Lower lobe of right lung (tissue), 2 donors: ENCODE measurements at regions not wholly inside any gene's neighbourhood (a gene's known extent, or its start where the extent isn't known, plus 50 kb on each side); places are given as distances from the start of the nearest gene placed in this dataset.

ENCODE experiments used
- ATAC-seq, 2 donors: fragments of 200-7000 bp; cut with Tn5 transposase; one replicate each; pipeline ENCODE4 v1.9.1; 2020 to 2022; ENCODE audit warnings: mild to moderate bottlenecking in 2 of 2, moderate library complexity in 2 of 2
- DNase-seq: peaks from one replicate; pipeline ENCODE4 v3.0.0-alpha.2; 2020
- H3K27ac ChIP-seq: fragments of 200-600 bp; one replicate; pipeline ENCODE4 v1.8.0; 2022
- H3K27me3 ChIP-seq: fragments of 200-600 bp; one replicate; pipeline ENCODE4 v1.8.0; 2022; ENCODE audit warnings: low read depth
- H3K36me3 ChIP-seq: fragments of 200-600 bp; one replicate; pipeline ENCODE4 v1.8.0; 2022; ENCODE audit warnings: mild to moderate bottlenecking
- H3K4me1 ChIP-seq: fragments of 200-600 bp; one replicate; pipeline ENCODE4 v1.8.0; 2022
- H3K4me3 ChIP-seq: fragments of 200-600 bp; one replicate; pipeline ENCODE4 v1.8.0; 2022; ENCODE audit warnings: mild to moderate bottlenecking
- H3K9me3 ChIP-seq: fragments of 200-600 bp; one replicate; pipeline ENCODE4 v1.8.0; 2022
- CTCF ChIP-seq: fragments of 200-600 bp; IDR thresholded peaks from one replicate; pipeline ENCODE4 v1.8.0; 2022; ENCODE audit warnings: antibody characterized with exemption, mild to moderate bottlenecking
- intact Hi-C: fragments of 100-400 bp; cut with DNase I; formaldehyde crosslinking; loops from one replicate; pipeline ENCODE4 v1.11.0; 2022
- donor health status: DM: no; HTN: yes; CAD: no; lungs with severe emphysema.

- Histone ChIP-seq H3K4me1 (no peaks in the 10 kb centered on the region), H3K36me3 (no peaks in the 10 kb centered on the region), H3K27me3 (no peaks in the 10 kb centered on the region), H3K4me3 (no peak overlapping the region), H3K27ac (no peak overlapping the region), H3K9me3 (no peaks in the 10 kb centered on the region)
- ATAC-seq (no peak), DNase-seq (no peak)
- TF ChIP-seq CTCF: no peak
- intact Hi-C loops: no loop called here
Observed at GRCh38 chr2:215651412-215651811, 215.5 kb upstream of the FN1 start.

- Histone ChIP-seq H3K4me3 (no peak overlapping the region), H3K27ac (no peak overlapping the region), H3K4me1 (no peaks in the 10 kb centered on the region), H3K9me3 (no peaks in the 10 kb centered on the region), H3K36me3 (no peaks in the 10 kb centered on the region), H3K27me3 (no peaks in the 10 kb centered on the region)
- no peak for TF ChIP-seq CTCF
- intact Hi-C loops: no loop called here
- ATAC-seq (no peak), DNase-seq (no peak)
Observed at GRCh38 chr2:215644233-215644897, 208.5 kb upstream of the FN1 start.

GRCh38 chr2:215638687-215639086 lies 202.8 kb upstream of the FN1 start:
- no peak for ATAC-seq
- intact Hi-C loops: no loop called here
- no peaks in the 10 kb centered on the region for H3K27me3 ChIP-seq
- no peak overlapping the region for H3K27ac ChIP-seq
- no peak overlapping the region for H3K4me3 ChIP-seq
- H3K9me3 ChIP-seq: no peaks in the 10 kb centered on the region
- H3K36me3 ChIP-seq: no peaks in the 10 kb centered on the region
- DNase-seq: no peak
- H3K4me1 ChIP-seq: no peaks in the 10 kb centered on the region
- TF ChIP-seq CTCF: no peak

- Histone ChIP-seq H3K4me1 (no peaks in the 10 kb centered on the region), H3K36me3 (no peaks in the 10 kb centered on the region), H3K4me3 (no peak overlapping the region), H3K27me3 (no peaks in the 10 kb centered on the region), H3K27ac (no peak overlapping the region), H3K9me3 (no peaks in the 10 kb centered on the region)
- ATAC-seq (no peak), DNase-seq (no peak)
- intact Hi-C loops: no loop called here
- no peak for TF ChIP-seq CTCF
Observed at GRCh38 chr2:215637651-215638050, 201.8 kb upstream of the FN1 start.

- Histone ChIP-seq H3K9me3 (no peaks in the 10 kb centered on the region), H3K27ac (no peak overlapping the region), H3K36me3 (no peaks in the 10 kb centered on the region), H3K4me3 (no peak overlapping the region), H3K27me3 (no peaks in the 10 kb centered on the region), H3K4me1 (no peaks in the 10 kb centered on the region)
- intact Hi-C loops: no loop called here
- no peak for TF ChIP-seq CTCF
- DNase-seq: no peak
- ATAC-seq: no peak
Observed at GRCh38 chr2:215636816-215637215, 200.9 kb upstream of the FN1 start.

GRCh38 chr2:215635788-215636139 lies 199.9 kb upstream of the FN1 start:
- TF ChIP-seq CTCF: no peak
- intact Hi-C loops: no loop called here
- H3K4me1 ChIP-seq: no peaks in the 10 kb centered on the region
- no peak overlapping the region for H3K27ac ChIP-seq
- H3K9me3 ChIP-seq: peaks cover 7% of the 10 kb centered on the region
- DNase-seq (no peak), ATAC-seq (peak; percentile 47 to 52)
- no peaks in the 10 kb centered on the region for H3K36me3 ChIP-seq
- H3K4me3 ChIP-seq: no peak overlapping the region
- H3K27me3 ChIP-seq: no peaks in the 10 kb centered on the region
